ENCODE measurements at regions not wholly inside any gene's neighbourhood (a gene's known extent, or its start where the extent isn't known, plus 50 kb on each side); places are given as distances from the start of the nearest gene placed in this dataset.

GRCh38 chr6:6981681-6982322 is 126.0 kb upstream of the RREB1 start:
- ATAC-seq, result no peak
- TF ChIP-seq RARB (CRISPR knock-in tag; IDR thresholded peaks at IDR 0.05) (no peak), GLIS3 (CRISPR knock-in tag; IDR thresholded peaks at IDR 0.05) (no peak), ZNF565 (CRISPR knock-in tag; conservative IDR thresholded peaks at IDR 0.05; ENCODE audit: low read depth) (no peak), PPARA (CRISPR knock-in tag; IDR thresholded peaks at IDR 0.05; ENCODE audit: borderline replicate concordance) (no peak), ZFP30 (CRISPR knock-in tag; IDR thresholded peaks at IDR 0.05) (no peak), BACH2 (CRISPR knock-in tag; IDR thresholded peaks at IDR 0.05; ENCODE audit: borderline replicate concordance) (no peak), CSRNP3 (CRISPR knock-in tag; IDR thresholded peaks at IDR 0.05) (no peak), ESRRG (CRISPR knock-in tag; IDR thresholded peaks at IDR 0.05) (no peak), ZC3H10 (CRISPR knock-in tag; IDR thresholded peaks at IDR 0.05) (no peak), PATZ1 (CRISPR knock-in tag; IDR thresholded peaks at IDR 0.05; ENCODE audit: borderline replicate concordance) (no peak), SNAI2 (CRISPR knock-in tag; IDR thresholded peaks at IDR 0.05) (no peak)

GRCh38 chr6:6982663-6983062 is 125.1 kb upstream of the RREB1 start:
- ATAC-seq, result no peak
- no peak for TF ChIP-seq GLIS3 (CRISPR knock-in tag; IDR thresholded peaks at IDR 0.05)

- ATAC-seq, result no peak
- TF ChIP-seq ARNTL (CRISPR knock-in tag; IDR thresholded peaks at IDR 0.05; ENCODE audit: borderline replicate concordance, low read depth) (no peak), ZC3H10 (CRISPR knock-in tag; IDR thresholded peaks at IDR 0.05) (no peak), RARB (CRISPR knock-in tag; IDR thresholded peaks at IDR 0.05) (no peak), ZFP3 (CRISPR knock-in tag; IDR thresholded peaks at IDR 0.05) (no peak), ZFP30 (CRISPR knock-in tag; IDR thresholded peaks at IDR 0.05) (no peak), GLIS3 (CRISPR knock-in tag; IDR thresholded peaks at IDR 0.05) (no peak), ESRRG (CRISPR knock-in tag; IDR thresholded peaks at IDR 0.05) (no peak), SNAI2 (CRISPR knock-in tag; IDR thresholded peaks at IDR 0.05) (no peak), CSDC2 (CRISPR knock-in tag; IDR thresholded peaks at IDR 0.05) (no peak), POU6F1 (CRISPR knock-in tag; IDR thresholded peaks at IDR 0.05; ENCODE audit: borderline replicate concordance, low read depth) (no peak), TSHZ2 (CRISPR knock-in tag; IDR thresholded peaks at IDR 0.05) (no peak)
Observed at GRCh38 chr6:6984585-6985366, 123.0 kb upstream of the RREB1 start.

- ATAC-seq, result no peak
- TF ChIP-seq CSDC2 (CRISPR knock-in tag; IDR thresholded peaks at IDR 0.05) (no peak), BACH2 (CRISPR knock-in tag; IDR thresholded peaks at IDR 0.05; ENCODE audit: borderline replicate concordance) (no peak), CSRNP3 (CRISPR knock-in tag; IDR thresholded peaks at IDR 0.05) (no peak), TSHZ2 (CRISPR knock-in tag; IDR thresholded peaks at IDR 0.05) (no peak)
Observed at GRCh38 chr6:6986344-6986743, 121.4 kb upstream of the RREB1 start.

Measured in SK-N-SH treated with all-trans-retinoic acid at 6 μM for 48 hours (cell line).